ENCODE measurements at regions not wholly inside any gene's neighbourhood (a gene's known extent, or its start where the extent isn't known, plus 50 kb on each side); places are given as distances from the start of the nearest gene placed in this dataset.

DNA sequence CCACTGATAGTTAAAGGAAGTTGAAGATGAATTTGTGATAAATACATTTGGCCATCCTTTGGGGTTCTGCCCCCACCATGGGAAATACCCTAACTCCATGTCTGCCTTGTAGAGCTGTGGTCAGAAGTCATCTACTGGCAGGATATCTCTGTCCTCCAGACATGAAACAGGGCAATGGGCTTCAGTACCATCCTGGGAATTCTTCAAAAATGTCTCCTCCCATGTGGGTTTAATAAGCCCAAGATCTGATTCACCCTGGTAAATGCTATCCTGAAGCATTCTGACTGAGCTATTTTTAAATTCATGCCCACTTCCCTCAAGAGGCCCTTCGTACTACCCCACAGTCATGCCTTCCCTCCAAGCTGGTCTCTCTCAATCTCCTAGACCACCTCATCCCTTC lies 113.7 kb upstream of the SLC25A36 start:
- no peak overlapping the region for H2BK12ac ChIP-seq (ENCODE audit: low read length in 2 of 2)
- no peaks in the 10 kb centered on the region for H3K4me1 ChIP-seq (ENCODE audit: control insufficient read depth, insufficient read depth, low read depth, low read length)
- no peak overlapping the region for H3K4me2 ChIP-seq (ENCODE audit: low read length, poor library complexity, severe bottlenecking)
- H2BK5ac ChIP-seq (ENCODE audit: low read depth, low read length, poor library complexity, severe bottlenecking), result no peak overlapping the region
- H3K18ac ChIP-seq (ENCODE audit: low read depth in 1 of 2, low read length in 2 of 2), result no peak overlapping the region
- H4K91ac ChIP-seq (ENCODE audit: low read length), result no peak overlapping the region
- no peak overlapping the region for H3K14ac ChIP-seq (ENCODE audit: low read length in 2 of 2)
- WGBS, result 50% methylated on average over 1 of the region's 1 CpG
- no peak overlapping the region for H3K4ac ChIP-seq (ENCODE audit: low read depth in 1 of 2, low read length in 2 of 2)
- no peak overlapping the region for H3K27ac ChIP-seq (ENCODE audit: low read length, poor library complexity, severe bottlenecking)
- DNase-seq, result no peak
- H3K9ac ChIP-seq (ENCODE audit: low read length), result no peak overlapping the region
- H3K79me1 ChIP-seq (replicated peaks; ENCODE audit: low read length, poor library complexity, severe bottlenecking), result no peaks in the 10 kb centered on the region
- no peak overlapping the region for H2AFZ ChIP-seq (ENCODE audit: low read depth, low read length)
- no peaks in the 10 kb centered on the region for H3K36me3 ChIP-seq (ENCODE audit: control insufficient read depth in 1 of 2, insufficient read depth in 2 of 2, low read depth in 1 of 2, low read length in 2 of 2)
- no peak overlapping the region for H3K23ac ChIP-seq (ENCODE audit: low read length in 2 of 2)
- H4K8ac ChIP-seq (ENCODE audit: low read length), result no peak overlapping the region
- no peak overlapping the region for H2AK5ac ChIP-seq (ENCODE audit: low read length, severe bottlenecking)
- H3K4me3 ChIP-seq (ENCODE audit: insufficient read depth in 1 of 2, low read depth in 1 of 2, low read length in 2 of 2), result no peak overlapping the region
- no peak overlapping the region for H2BK120ac ChIP-seq (ENCODE audit: low read depth, low read length)
- H3K9me3 ChIP-seq (ENCODE audit: control insufficient read depth, low read length), result no peaks in the 10 kb centered on the region
- H2BK15ac ChIP-seq (ENCODE audit: low read depth, poor library complexity, severe bottlenecking), result no peak overlapping the region
- no peaks in the 10 kb centered on the region for H3K27me3 ChIP-seq (ENCODE audit: control insufficient read depth in 1 of 2, insufficient read depth in 1 of 2, low read length in 2 of 2)

DNA sequence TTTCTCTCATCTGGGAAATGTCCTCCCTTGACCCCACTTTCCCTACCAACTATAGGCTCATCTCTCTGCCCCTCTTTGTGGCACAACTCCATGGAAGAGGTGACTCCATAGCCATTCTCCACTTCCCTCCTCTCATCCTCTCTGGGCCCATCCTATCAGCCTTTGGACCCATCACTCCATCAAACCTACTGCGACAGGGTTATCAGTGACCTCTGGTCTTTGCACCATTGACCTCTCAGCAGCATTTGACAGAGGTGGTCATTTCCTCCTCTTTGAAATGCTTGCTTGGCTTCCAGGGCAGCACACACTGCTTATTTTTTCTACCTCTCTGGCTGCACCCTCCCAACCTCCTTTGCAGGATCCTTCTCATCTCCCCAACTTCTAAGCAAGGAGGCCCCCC lies 113.1 kb upstream of the SLC25A36 start:
- Histone ChIP-seq H2AK5ac (ENCODE audit: low read length, severe bottlenecking) (no peak overlapping the region), H3K27me3 (ENCODE audit: control insufficient read depth in 1 of 2, insufficient read depth in 1 of 2, low read length in 2 of 2) (no peaks in the 10 kb centered on the region), H3K14ac (ENCODE audit: low read length in 2 of 2) (no peak overlapping the region), H2BK15ac (ENCODE audit: low read depth, poor library complexity, severe bottlenecking) (no peak overlapping the region), H3K9ac (ENCODE audit: low read length) (no peak overlapping the region), H2AFZ (ENCODE audit: low read depth, low read length) (no peak overlapping the region), H3K23ac (ENCODE audit: low read length in 2 of 2) (no peak overlapping the region), H3K4me3 (ENCODE audit: insufficient read depth in 1 of 2, low read depth in 1 of 2, low read length in 2 of 2) (no peak overlapping the region), H3K4me1 (ENCODE audit: control insufficient read depth, insufficient read depth, low read depth, low read length) (no peaks in the 10 kb centered on the region), H4K91ac (ENCODE audit: low read length) (no peak overlapping the region), H3K36me3 (ENCODE audit: control insufficient read depth in 1 of 2, insufficient read depth in 2 of 2, low read depth in 1 of 2, low read length in 2 of 2) (no peaks in the 10 kb centered on the region), H3K18ac (ENCODE audit: low read depth in 1 of 2, low read length in 2 of 2) (no peak overlapping the region), H3K9me3 (ENCODE audit: control insufficient read depth, low read length) (no peaks in the 10 kb centered on the region), H2BK12ac (ENCODE audit: low read length in 2 of 2) (no peak overlapping the region), H3K4ac (ENCODE audit: low read depth in 1 of 2, low read length in 2 of 2) (no peak overlapping the region), H3K79me1 (replicated peaks; ENCODE audit: low read length, poor library complexity, severe bottlenecking) (no peaks in the 10 kb centered on the region), H2BK5ac (ENCODE audit: low read depth, low read length, poor library complexity, severe bottlenecking) (no peak overlapping the region), H3K27ac (ENCODE audit: low read length, poor library complexity, severe bottlenecking) (no peak overlapping the region), H4K8ac (ENCODE audit: low read length) (no peak overlapping the region), H2BK120ac (ENCODE audit: low read depth, low read length) (no peak overlapping the region), H3K4me2 (ENCODE audit: low read length, poor library complexity, severe bottlenecking) (no peak overlapping the region)
- DNase-seq, result no peak
- WGBS, result 77% methylated on average over 1 of the region's 1 CpG

DNA sequence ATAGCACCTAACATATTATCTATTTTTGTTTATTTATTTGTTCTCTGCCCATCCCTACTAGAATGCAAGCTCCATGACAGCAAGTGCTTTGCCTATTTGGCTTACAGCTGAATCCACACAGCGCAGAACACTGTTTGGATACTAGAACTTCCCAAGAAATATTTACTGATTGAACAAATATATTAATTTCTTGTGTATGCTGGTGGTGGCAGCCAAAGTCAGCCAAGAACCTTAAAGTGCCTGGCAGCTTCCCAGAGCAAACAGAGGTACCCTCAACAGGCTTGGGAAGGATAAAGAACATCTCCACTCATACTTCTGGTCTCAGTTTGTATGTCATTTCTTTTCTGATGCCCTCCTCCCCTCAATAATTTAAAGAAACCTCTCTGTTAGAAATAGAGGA lies 111.8 kb upstream of the SLC25A36 start:
- no peak overlapping the region for H3K18ac ChIP-seq (ENCODE audit: low read depth in 1 of 2, low read length in 2 of 2)
- no peak overlapping the region for H2BK15ac ChIP-seq (ENCODE audit: low read depth, poor library complexity, severe bottlenecking)
- H3K4me2 ChIP-seq (ENCODE audit: low read length, poor library complexity, severe bottlenecking), result no peak overlapping the region
- WGBS, result no CpG with 5 or more reads among the region's 1 CpG
- no peak overlapping the region for H3K4me3 ChIP-seq (ENCODE audit: insufficient read depth in 1 of 2, low read depth in 1 of 2, low read length in 2 of 2)
- no peaks in the 10 kb centered on the region for H3K9me3 ChIP-seq (ENCODE audit: control insufficient read depth, low read length)
- H3K4ac ChIP-seq (ENCODE audit: low read depth in 1 of 2, low read length in 2 of 2), result no peak overlapping the region
- no peak overlapping the region for H2AFZ ChIP-seq (ENCODE audit: low read depth, low read length)
- H3K79me1 ChIP-seq (replicated peaks; ENCODE audit: low read length, poor library complexity, severe bottlenecking), result no peaks in the 10 kb centered on the region
- DNase-seq, result no peak
- no peak overlapping the region for H3K14ac ChIP-seq (ENCODE audit: low read length in 2 of 2)
- H3K27ac ChIP-seq (ENCODE audit: low read length, poor library complexity, severe bottlenecking), result no peak overlapping the region
- H4K8ac ChIP-seq (ENCODE audit: low read length), result no peak overlapping the region
- H4K91ac ChIP-seq (ENCODE audit: low read length), result no peak overlapping the region
- no peak overlapping the region for H2BK5ac ChIP-seq (ENCODE audit: low read depth, low read length, poor library complexity, severe bottlenecking)
- no peaks in the 10 kb centered on the region for H3K4me1 ChIP-seq (ENCODE audit: control insufficient read depth, insufficient read depth, low read depth, low read length)
- no peak overlapping the region for H2BK120ac ChIP-seq (ENCODE audit: low read depth, low read length)
- no peak overlapping the region for H2AK5ac ChIP-seq (ENCODE audit: low read length, severe bottlenecking)
- no peaks in the 10 kb centered on the region for H3K27me3 ChIP-seq (ENCODE audit: control insufficient read depth in 1 of 2, insufficient read depth in 1 of 2, low read length in 2 of 2)
- no peak overlapping the region for H3K23ac ChIP-seq (ENCODE audit: low read length in 2 of 2)
- no peak overlapping the region for H2BK12ac ChIP-seq (ENCODE audit: low read length in 2 of 2)
- no peaks in the 10 kb centered on the region for H3K36me3 ChIP-seq (ENCODE audit: control insufficient read depth in 1 of 2, insufficient read depth in 2 of 2, low read depth in 1 of 2, low read length in 2 of 2)
- no peak overlapping the region for H3K9ac ChIP-seq (ENCODE audit: low read length)

DNA sequence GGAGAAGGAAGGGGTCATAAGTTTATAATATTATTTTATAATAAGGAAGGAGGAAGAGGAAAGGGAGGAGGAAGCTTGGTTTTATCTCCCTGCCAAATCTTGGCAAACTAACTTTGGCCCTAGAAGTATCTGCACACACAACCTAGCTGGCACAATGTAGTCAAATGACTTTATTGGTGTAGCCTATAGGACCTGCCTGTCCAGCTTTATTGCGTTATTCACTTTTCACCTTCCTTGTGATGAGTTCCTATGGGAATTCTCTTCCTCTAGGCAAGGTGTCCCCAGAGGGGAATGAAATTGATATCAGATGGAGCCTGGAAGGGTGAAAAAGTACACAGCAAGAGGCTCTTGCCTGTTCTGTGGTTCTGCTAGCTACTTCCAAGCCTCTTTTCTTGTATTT lies 111.2 kb upstream of the SLC25A36 start:
- Histone ChIP-seq H3K4me2 (ENCODE audit: low read length, poor library complexity, severe bottlenecking) (no peak overlapping the region), H3K9ac (ENCODE audit: low read length) (no peak overlapping the region), H3K4ac (ENCODE audit: low read depth in 1 of 2, low read length in 2 of 2) (no peak overlapping the region), H3K27ac (ENCODE audit: low read length, poor library complexity, severe bottlenecking) (no peak overlapping the region), H2BK15ac (ENCODE audit: low read depth, poor library complexity, severe bottlenecking) (no peak overlapping the region), H3K14ac (ENCODE audit: low read length in 2 of 2) (no peak overlapping the region), H2BK5ac (ENCODE audit: low read depth, low read length, poor library complexity, severe bottlenecking) (no peak overlapping the region), H2BK120ac (ENCODE audit: low read depth, low read length) (no peak overlapping the region), H3K36me3 (ENCODE audit: control insufficient read depth in 1 of 2, insufficient read depth in 2 of 2, low read depth in 1 of 2, low read length in 2 of 2) (no peaks in the 10 kb centered on the region), H2AFZ (ENCODE audit: low read depth, low read length) (no peak overlapping the region), H2BK12ac (ENCODE audit: low read length in 2 of 2) (no peak overlapping the region), H3K23ac (ENCODE audit: low read length in 2 of 2) (no peak overlapping the region), H3K27me3 (ENCODE audit: control insufficient read depth in 1 of 2, insufficient read depth in 1 of 2, low read length in 2 of 2) (no peaks in the 10 kb centered on the region), H3K18ac (ENCODE audit: low read depth in 1 of 2, low read length in 2 of 2) (no peak overlapping the region), H3K4me1 (ENCODE audit: control insufficient read depth, insufficient read depth, low read depth, low read length) (no peaks in the 10 kb centered on the region), H3K79me1 (replicated peaks; ENCODE audit: low read length, poor library complexity, severe bottlenecking) (no peaks in the 10 kb centered on the region), H3K4me3 (ENCODE audit: insufficient read depth in 1 of 2, low read depth in 1 of 2, low read length in 2 of 2) (no peak overlapping the region), H3K9me3 (ENCODE audit: control insufficient read depth, low read length) (no peaks in the 10 kb centered on the region), H4K91ac (ENCODE audit: low read length) (no peak overlapping the region), H2AK5ac (ENCODE audit: low read length, severe bottlenecking) (no peak overlapping the region), H4K8ac (ENCODE audit: low read length) (no peak overlapping the region)
- whole genome bisulfite sequencing, result no CpG with 5 or more reads among the region's 1 CpG
- no peak for DNase-seq

Data from mesenchymal stem cell (in vitro differentiated cells and primary cell).